Epithelial cell of esophagus (primary cell): ENCODE measurements at regions not wholly inside any gene's neighbourhood (a gene's known extent, or its start where the extent isn't known, plus 50 kb on each side); places are given as distances from the start of the nearest gene placed in this dataset.

ENCODE experiments used
- DNase-seq: peaks from one replicate; pipeline ENCODE4 v3.0.0; 2010; ENCODE audit warnings: low read depth
- H3K4me3 ChIP-seq: 2 replicates; pipeline ENCODE4 v1.5.1; 2011; ENCODE audit warnings: mild to moderate bottlenecking, low read length, control low read depth
- TF ChIP-seq, protein P1 (sequence below): IDR thresholded peaks from 2 replicates; pipeline ENCODE4 v1.5.1; 2011; ENCODE audit warnings: low read depth, mild to moderate bottlenecking, low read length, control low read depth, inconsistent platforms; ENCODE audit not compliant: insufficient read depth; ENCODE audit errors: missing control alignments

DNA sequence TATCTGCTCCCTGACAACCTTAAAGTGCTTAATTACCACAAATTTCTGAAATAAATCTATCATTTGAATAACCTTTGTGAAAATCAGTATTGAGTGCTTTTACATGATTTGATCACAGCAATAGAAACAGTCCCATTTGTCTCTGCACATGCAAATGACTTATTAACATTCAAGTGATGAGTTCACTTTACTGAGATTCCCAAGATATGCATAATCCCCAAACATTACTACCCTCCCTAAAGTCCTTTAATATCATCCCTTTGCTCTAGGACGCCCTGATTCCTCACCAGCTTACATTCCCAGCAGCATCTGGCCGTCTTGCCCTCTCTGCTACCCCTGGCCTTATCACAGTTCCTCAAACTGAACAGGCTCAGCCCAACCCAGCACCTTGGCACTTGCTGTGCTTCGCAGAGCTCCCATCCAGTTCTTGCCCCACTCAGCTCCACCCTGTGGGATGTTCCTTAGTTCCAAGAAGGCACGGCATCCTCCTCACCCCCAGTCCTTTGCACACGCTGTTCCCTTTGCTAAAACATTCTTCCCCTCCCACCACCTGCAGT is 347.5 kb downstream of the PREX1 start:
- H3K4me3 ChIP-seq, result no peak overlapping the region
- TF ChIP-seq, protein P1, sequence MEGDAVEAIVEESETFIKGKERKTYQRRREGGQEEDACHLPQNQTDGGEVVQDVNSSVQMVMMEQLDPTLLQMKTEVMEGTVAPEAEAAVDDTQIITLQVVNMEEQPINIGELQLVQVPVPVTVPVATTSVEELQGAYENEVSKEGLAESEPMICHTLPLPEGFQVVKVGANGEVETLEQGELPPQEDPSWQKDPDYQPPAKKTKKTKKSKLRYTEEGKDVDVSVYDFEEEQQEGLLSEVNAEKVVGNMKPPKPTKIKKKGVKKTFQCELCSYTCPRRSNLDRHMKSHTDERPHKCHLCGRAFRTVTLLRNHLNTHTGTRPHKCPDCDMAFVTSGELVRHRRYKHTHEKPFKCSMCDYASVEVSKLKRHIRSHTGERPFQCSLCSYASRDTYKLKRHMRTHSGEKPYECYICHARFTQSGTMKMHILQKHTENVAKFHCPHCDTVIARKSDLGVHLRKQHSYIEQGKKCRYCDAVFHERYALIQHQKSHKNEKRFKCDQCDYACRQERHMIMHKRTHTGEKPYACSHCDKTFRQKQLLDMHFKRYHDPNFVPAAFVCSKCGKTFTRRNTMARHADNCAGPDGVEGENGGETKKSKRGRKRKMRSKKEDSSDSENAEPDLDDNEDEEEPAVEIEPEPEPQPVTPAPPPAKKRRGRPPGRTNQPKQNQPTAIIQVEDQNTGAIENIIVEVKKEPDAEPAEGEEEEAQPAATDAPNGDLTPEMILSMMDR, result no peak
- no peak for DNase-seq

DNA sequence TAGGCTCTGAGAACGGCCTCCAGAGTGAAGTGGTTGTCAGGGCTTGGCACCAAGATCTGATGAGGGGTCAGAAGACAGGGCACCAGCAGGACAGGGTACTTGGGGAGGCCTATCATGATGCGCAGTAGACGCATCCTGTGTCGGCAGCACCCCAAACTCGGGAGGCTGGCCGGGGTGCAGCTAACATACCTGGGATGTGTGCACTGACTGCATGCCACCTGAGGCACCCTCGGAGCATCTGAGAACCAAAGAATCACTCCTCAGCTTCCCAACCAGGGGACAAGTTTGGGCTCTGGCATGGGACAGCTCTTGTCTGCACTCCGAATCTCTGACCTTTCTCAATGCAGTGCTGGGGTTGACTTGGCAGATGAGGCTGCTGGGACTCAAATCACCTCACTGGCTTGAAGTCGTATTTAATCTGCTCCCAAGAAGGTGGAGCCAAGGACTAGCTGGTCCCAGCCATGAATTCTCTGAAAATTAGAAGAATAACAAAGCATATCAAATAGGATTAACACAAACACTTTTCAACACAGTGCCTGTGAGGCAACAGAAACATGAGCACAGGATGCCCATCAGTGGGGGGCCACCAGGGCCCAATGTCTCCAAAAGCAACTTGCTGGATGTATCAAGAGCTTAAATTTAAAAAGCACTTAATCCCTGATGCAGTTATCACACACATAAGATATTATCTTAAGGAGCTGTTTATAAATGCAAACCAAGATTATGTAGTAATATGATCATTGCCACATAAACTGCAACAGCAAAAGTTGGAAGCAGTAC is 348.8 kb downstream of the PREX1 start:
- DNase-seq, result no peak
- H3K4me3 ChIP-seq, result no peak overlapping the region
- TF ChIP-seq, protein P1, result no peak

DNA sequence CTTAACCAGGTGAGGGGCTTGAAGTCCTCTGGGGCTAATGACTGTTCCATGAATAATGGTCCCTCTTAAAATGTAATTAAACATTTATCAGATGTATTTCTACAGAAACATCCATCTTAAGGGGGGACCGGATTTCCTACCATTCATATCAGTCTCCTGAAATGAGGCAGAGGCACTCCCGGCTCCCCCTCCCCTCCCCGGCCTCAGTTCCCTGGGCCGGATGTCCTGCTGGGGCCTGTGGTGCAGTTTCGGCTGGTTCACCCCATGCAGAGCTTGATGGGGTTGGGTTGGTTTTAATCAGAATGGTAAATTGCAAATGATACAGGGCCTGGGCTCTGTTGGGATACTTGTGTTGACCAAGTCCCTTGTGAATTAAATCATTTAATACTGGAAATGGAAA is 349.4 kb downstream of the PREX1 start:
- TF ChIP-seq, protein P1, result no peak

DNA sequence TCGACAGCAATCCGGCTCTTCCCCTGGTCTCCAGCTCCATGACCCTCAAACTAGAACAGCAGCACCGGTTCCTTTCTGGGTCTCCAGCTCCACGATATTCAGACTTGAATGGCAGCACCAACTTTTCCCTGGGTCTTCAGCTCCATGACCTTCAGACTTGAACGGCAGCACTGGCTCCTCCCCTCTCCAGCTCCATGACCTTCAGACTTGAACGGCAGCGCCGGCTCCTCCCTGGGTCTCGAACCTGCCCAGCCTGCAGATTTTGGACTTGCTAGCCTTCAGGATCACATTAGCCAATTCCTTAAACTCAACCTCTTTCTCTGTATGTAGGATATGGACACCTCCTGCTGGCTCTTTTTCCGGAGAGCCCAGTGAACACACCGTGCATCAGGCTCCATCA is 350.9 kb downstream of the PREX1 start:
- DNase-seq, result no peak
- TF ChIP-seq, protein P1, result no peak
- H3K4me3 ChIP-seq, result no peak overlapping the region

More for the DNA sequence above, 349.4 kb downstream of the PREX1 start:
- H3K4me3 ChIP-seq, result no peak overlapping the region
- no peak for DNase-seq

DNA sequence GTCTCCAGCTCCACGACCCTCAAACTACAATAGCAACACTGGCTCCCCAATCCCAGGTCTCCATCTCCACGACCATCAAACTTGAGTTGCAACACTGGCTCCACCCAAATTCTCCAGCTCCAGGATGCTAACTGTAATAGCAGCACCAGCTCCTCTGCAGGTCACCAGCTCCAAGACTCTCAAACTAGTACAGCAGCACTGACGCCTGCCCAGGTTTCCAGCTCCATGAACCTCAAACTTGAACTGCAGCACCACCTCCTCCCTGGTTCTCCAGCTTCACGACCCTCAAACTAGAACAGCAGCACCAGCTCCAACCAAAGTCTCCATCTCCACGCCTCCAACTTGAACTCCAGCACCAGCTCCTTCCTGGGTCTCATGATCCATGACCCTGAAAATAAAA is 353.8 kb downstream of the PREX1 start:
- DNase-seq, result no peak
- H3K4me3 ChIP-seq, result no peak overlapping the region
- TF ChIP-seq, protein P1, result no peak

DNA sequence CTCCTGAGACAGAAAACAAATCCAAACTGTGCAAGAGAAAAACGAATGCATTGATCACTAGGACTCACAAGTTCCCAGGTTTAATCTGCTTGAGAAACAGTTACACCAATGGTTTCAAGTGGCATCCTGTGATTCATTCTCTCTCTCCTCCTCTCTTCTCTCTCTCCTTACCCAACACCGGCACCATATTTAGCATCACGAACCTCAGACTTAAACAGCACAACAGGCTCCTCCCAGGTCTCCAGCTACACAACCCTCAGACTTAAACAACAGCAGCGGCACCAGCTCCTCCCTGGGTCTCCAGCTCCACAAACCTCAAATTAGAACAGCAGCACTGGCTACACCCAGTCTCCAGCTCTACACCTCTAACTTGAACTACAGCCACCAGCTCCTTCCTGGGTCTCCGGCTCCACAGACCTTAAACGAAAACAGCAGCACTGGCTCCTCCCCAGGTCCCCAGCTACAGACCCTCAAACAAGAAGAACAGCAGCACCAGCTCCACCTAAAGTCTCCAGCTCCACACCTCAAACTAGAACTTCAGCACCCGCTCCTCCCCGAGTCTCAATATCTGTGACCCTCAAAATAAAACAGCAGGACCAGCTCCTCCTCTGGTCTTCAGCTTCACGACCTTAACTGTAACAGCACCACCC is 355.9 kb downstream of the PREX1 start:
- no peak for DNase-seq
- TF ChIP-seq, protein P1, result no peak
- H3K4me3 ChIP-seq, result no peak overlapping the region
